ENCODE measurements at regions not wholly inside any gene's neighbourhood (a gene's known extent, or its start where the extent isn't known, plus 50 kb on each side); places are given as distances from the start of the nearest gene placed in this dataset.

- dilution Hi-C loops (cut with MboI; ENCODE audit: extremely low pct_ligation_motif_present, low sequenced_read_pairs) = no loop called here
- no peak for DNase-seq (ENCODE audit: low read depth, low spot score)
- H3K27ac ChIP-seq (ENCODE audit: control insufficient read depth, insufficient read depth, low read length) = peak overlapping the region; percentile 89
These were observed 50.7 kb upstream of the CD44 start for GRCh38 chr11:35088226-35088625.

DNA sequence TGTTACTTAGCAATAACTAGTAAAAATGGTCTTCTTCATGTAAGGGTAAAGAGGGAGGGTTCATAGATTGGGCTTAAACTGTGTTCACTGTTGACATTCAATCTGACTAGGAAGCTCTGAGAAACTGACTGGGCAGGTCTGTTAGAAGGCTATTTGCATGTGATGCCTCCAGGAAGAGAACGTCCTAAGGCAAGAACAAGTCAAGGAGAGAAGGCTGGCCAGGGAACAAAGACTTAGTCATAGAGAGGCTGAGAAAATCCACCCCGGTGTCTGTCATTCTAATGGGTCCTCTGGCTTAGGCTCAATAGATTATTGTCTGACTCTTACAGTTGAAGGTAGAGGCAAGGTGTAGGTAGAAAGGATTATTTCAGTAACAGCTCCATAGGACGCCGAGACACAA, 50.3 kb upstream of the CD44 start:
- FAIRE-seq (peak; percentile 93), DNase-seq (ENCODE audit: low read depth, low spot score) (peak; percentile 46)
- dilution Hi-C loops (cut with MboI; ENCODE audit: extremely low pct_ligation_motif_present, low sequenced_read_pairs) = no loop called here
- peak overlapping the region; percentile 49 for H3K9ac ChIP-seq (ENCODE audit: control insufficient read depth, extremely low read depth, insufficient read depth, low read length)
- H3K9me3 ChIP-seq (ENCODE audit: control insufficient read depth, low read depth, low read length) = no peaks in the 10 kb centered on the region
- no peaks in the 10 kb centered on the region for H4K20me1 ChIP-seq (ENCODE audit: control insufficient read depth, extremely low read depth, insufficient read depth, low read length)
- H3K4me3 ChIP-seq (ENCODE audit: control insufficient read depth in 2 of 3, extremely low read depth in 1 of 3, insufficient read depth in 2 of 3, low read depth in 1 of 3, low read length in 3 of 3) = peak overlapping the region in 2 of 3 experiments; percentile 36 to 39
- H3K27me3 ChIP-seq (ENCODE audit: control insufficient read depth, extremely low read depth, insufficient read depth, low read length) = no peaks in the 10 kb centered on the region
- H3K79me2 ChIP-seq (ENCODE audit: control insufficient read depth, insufficient read depth, low read length) = peaks cover 2% of the 10 kb centered on the region
- H2AFZ ChIP-seq (ENCODE audit: control insufficient read depth, low read length) = no peak overlapping the region
- no peaks in the 10 kb centered on the region for H3K36me3 ChIP-seq (ENCODE audit: control insufficient read depth in 2 of 2, extremely low read depth in 1 of 2, insufficient read depth in 2 of 2, low read length in 2 of 2)
- H3K9me1 ChIP-seq (ENCODE audit: control insufficient read depth, extremely low read depth, insufficient read depth, low read length) = no peaks in the 10 kb centered on the region
- peak overlapping the region; percentile 70 for H3K4me2 ChIP-seq (ENCODE audit: control insufficient read depth, extremely low read depth, insufficient read depth, low read depth, low read length)
- no peak for TF ChIP-seq EZH2 (IDR thresholded peaks at IDR 0.05; ENCODE audit: low read length)
- no peak for TF ChIP-seq CTCF (optimal IDR thresholded peaks at IDR 0.05 in 1 of 3, IDR thresholded peaks at IDR 0.05 in 1 of 3, conservative IDR thresholded peaks at IDR 0.05 in 1 of 3; ENCODE audit: extremely low read depth in 1 of 3, insufficient read depth in 2 of 3, low read length in 3 of 3)
- H3K27ac ChIP-seq (ENCODE audit: control insufficient read depth, insufficient read depth, low read length) = peak overlapping the region; percentile 89
- peaks cover 45% of the 10 kb centered on the region for H3K4me1 ChIP-seq (ENCODE audit: control insufficient read depth, extremely low read depth, insufficient read depth, low read length)

More at GRCh38 chr11:35088226-35088625, 50.7 kb upstream of the CD44 start:
- Histone ChIP-seq H3K4me3 (ENCODE audit: control insufficient read depth in 2 of 3, extremely low read depth in 1 of 3, insufficient read depth in 2 of 3, low read depth in 1 of 3, low read length in 3 of 3) (peak overlapping the region in 2 of 3 experiments; percentile 36 to 39), H3K27me3 (ENCODE audit: control insufficient read depth, extremely low read depth, insufficient read depth, low read length) (no peaks in the 10 kb centered on the region), H3K79me2 (ENCODE audit: control insufficient read depth, insufficient read depth, low read length) (peaks cover 2% of the 10 kb centered on the region), H3K36me3 (ENCODE audit: control insufficient read depth in 2 of 2, extremely low read depth in 1 of 2, insufficient read depth in 2 of 2, low read length in 2 of 2) (no peaks in the 10 kb centered on the region), H2AFZ (ENCODE audit: control insufficient read depth, low read length) (no peak overlapping the region), H3K4me2 (ENCODE audit: control insufficient read depth, extremely low read depth, insufficient read depth, low read depth, low read length) (peak overlapping the region; percentile 70), H3K9ac (ENCODE audit: control insufficient read depth, extremely low read depth, insufficient read depth, low read length) (peak overlapping the region; percentile 49), H4K20me1 (ENCODE audit: control insufficient read depth, extremely low read depth, insufficient read depth, low read length) (no peaks in the 10 kb centered on the region), H3K9me3 (ENCODE audit: control insufficient read depth, low read depth, low read length) (no peaks in the 10 kb centered on the region), H3K9me1 (ENCODE audit: control insufficient read depth, extremely low read depth, insufficient read depth, low read length) (no peaks in the 10 kb centered on the region), H3K4me1 (ENCODE audit: control insufficient read depth, extremely low read depth, insufficient read depth, low read length) (peaks cover 50% of the 10 kb centered on the region)
- no peak for TF ChIP-seq CTCF (optimal IDR thresholded peaks at IDR 0.05 in 1 of 3, IDR thresholded peaks at IDR 0.05 in 1 of 3, conservative IDR thresholded peaks at IDR 0.05 in 1 of 3; ENCODE audit: extremely low read depth in 1 of 3, insufficient read depth in 2 of 3, low read length in 3 of 3)
- no peak for TF ChIP-seq EZH2 (IDR thresholded peaks at IDR 0.05; ENCODE audit: low read length)
- no peak for FAIRE-seq

Measured in keratinocyte (primary cell).